Activated CD4-positive, alpha-beta T cell treated with anti-CD3 and anti-CD28 coated beads for 36 hours (primary cell): ENCODE measurements at regions not wholly inside any gene's neighbourhood (a gene's known extent, or its start where the extent isn't known, plus 50 kb on each side); places are given as distances from the start of the nearest gene placed in this dataset.

Experiments used
- ATAC-seq: fragments of 200-7000 bp; cut with Tn5 transposase; one replicate; pipeline ENCODE4 v1.10.0; 2021; ENCODE audit warnings: mild to moderate bottlenecking, moderate library complexity
- CTCF ChIA-PET: fragments of 350-600 bp; sonication (Branson Sonifier 250); formaldehyde crosslinking; loops from one replicate; lab custom pipeline; 2021; ENCODE audit warnings: antibody characterized with exemption; lab: Charles Lee
- POLR2A ChIA-PET: fragments of 350-600 bp; sonication (Branson Sonifier 250); formaldehyde crosslinking; loops from one replicate; lab custom pipeline; 2021; ENCODE audit warnings: antibody characterized with exemption, inconsistent platforms; lab: Charles Lee
- DNase-seq: peaks from one replicate; pipeline ENCODE4 v3.0.0-alpha.2; 2020
- H3K27ac Mint-ChIP-seq: one replicate; pipeline ENCODE4 v1.8.0; 2021; ENCODE audit warnings: mixed read lengths
- H3K27me3 Mint-ChIP-seq: one replicate; pipeline ENCODE4 v1.8.0; 2021; ENCODE audit warnings: mixed read lengths
- H3K36me3 Mint-ChIP-seq: one replicate; pipeline ENCODE4 v1.8.0; 2021; ENCODE audit warnings: low read depth, mixed read lengths
- H3K4me1 Mint-ChIP-seq: one replicate; pipeline ENCODE4 v1.8.0; 2021; ENCODE audit warnings: mixed read lengths
- H3K4me3 Mint-ChIP-seq: one replicate; pipeline ENCODE4 v1.8.0; 2021; ENCODE audit warnings: mild to moderate bottlenecking, moderate library complexity, mixed read lengths
- H3K9me3 Mint-ChIP-seq: one replicate; pipeline ENCODE4 v1.8.0; 2021; ENCODE audit warnings: low read depth, mixed read lengths
- intact Hi-C, 2 experiments: fragments of 100-400 bp; cut with DNase I in 1 of 2; cut with micrococcal nuclease in 1 of 2; formaldehyde crosslinking; loops; one replicate each; pipeline versions ENCODE4 v1.14.2 to v1.15.1; 2022 to 2024; cut with DNase I, micrococcal nuclease

GRCh38 chr3:177608443-177608842 is 411.2 kb upstream of the TBL1XR1 start:
- ChIA-PET POLR2A (no interaction called here), CTCF (interaction anchor here (0.6 to 0.8 kb wide), 2 partner anchors 11 to 588 kb away, joined by 3 to 5 read pairs; no protein-coding TSS in a partner anchor)
- Mint-ChIP-seq H3K4me1 (peaks cover 19% of the 10 kb centered on the region), H3K36me3 (no peaks in the 10 kb centered on the region), H3K4me3 (no peak overlapping the region), H3K27ac (no peak overlapping the region), H3K9me3 (peaks cover 6% of the 10 kb centered on the region), H3K27me3 (no peaks in the 10 kb centered on the region)
- intact Hi-C loops, result no loop called here
- DNase-seq (no peak), ATAC-seq (no peak)

- Mint-ChIP-seq H3K27me3 (no peaks in the 10 kb centered on the region), H3K9me3 (peaks cover 6% of the 10 kb centered on the region), H3K27ac (no peak overlapping the region), H3K36me3 (no peaks in the 10 kb centered on the region), H3K4me3 (no peak overlapping the region), H3K4me1 (peaks cover 15% of the 10 kb centered on the region)
- intact Hi-C loops, result no loop called here
- ChIA-PET CTCF (no interaction called here), POLR2A (no interaction called here)
- ATAC-seq (no peak), DNase-seq (no peak)
These were observed 412.3 kb upstream of the TBL1XR1 start for GRCh38 chr3:177609613-177610012.

- intact Hi-C loops, result no loop called here
- Mint-ChIP-seq H3K27ac (no peak overlapping the region), H3K4me1 (peaks cover 15% of the 10 kb centered on the region), H3K4me3 (no peak overlapping the region), H3K27me3 (no peaks in the 10 kb centered on the region), H3K9me3 (peaks cover 2% of the 10 kb centered on the region), H3K36me3 (no peaks in the 10 kb centered on the region)
- POLR2A ChIA-PET, result no interaction called here
- ATAC-seq (no peak), DNase-seq (no peak)
- CTCF ChIA-PET, result no interaction called here
These were observed 413.0 kb upstream of the TBL1XR1 start for GRCh38 chr3:177610262-177610661.

GRCh38 chr3:177610686-177611633 is 413.7 kb upstream of the TBL1XR1 start:
- Mint-ChIP-seq H3K36me3 (no peaks in the 10 kb centered on the region), H3K27ac (no peak overlapping the region), H3K4me1 (peaks cover 15% of the 10 kb centered on the region), H3K9me3 (no peaks in the 10 kb centered on the region), H3K4me3 (no peak overlapping the region), H3K27me3 (no peaks in the 10 kb centered on the region)
- ChIA-PET POLR2A (no interaction called here), CTCF (interaction anchor here (1.3 kb wide), 1 partner anchor 8 kb away, joined by 5 read pairs; no protein-coding TSS in a partner anchor)
- ATAC-seq (no peak), DNase-seq (no peak)
- intact Hi-C loops, result no loop called here

GRCh38 chr3:177611752-177612334 is 414.6 kb upstream of the TBL1XR1 start:
- H3K4me3 Mint-ChIP-seq, result no peak overlapping the region
- CTCF ChIA-PET, result interaction anchor here (0.5 to 1.3 kb wide), 2 partner anchors 9 to 33 kb away, joined by 5 read pairs; no protein-coding TSS in a partner anchor
- no peak for ATAC-seq
- H3K9me3 Mint-ChIP-seq, result no peaks in the 10 kb centered on the region
- no peaks in the 10 kb centered on the region for H3K27me3 Mint-ChIP-seq
- intact Hi-C loops, result no loop called here
- DNase-seq, result no peak
- peaks cover 12% of the 10 kb centered on the region for H3K4me1 Mint-ChIP-seq
- no peaks in the 10 kb centered on the region for H3K36me3 Mint-ChIP-seq
- no peak overlapping the region for H3K27ac Mint-ChIP-seq
- POLR2A ChIA-PET, result no interaction called here

- ATAC-seq (no peak), DNase-seq (no peak)
- ChIA-PET POLR2A (no interaction called here), CTCF (no interaction called here)
- intact Hi-C loops, result no loop called here
- no peaks in the 10 kb centered on the region for H3K9me3 Mint-ChIP-seq
- peaks cover 7% of the 10 kb centered on the region for H3K4me1 Mint-ChIP-seq
- no peaks in the 10 kb centered on the region for H3K36me3 Mint-ChIP-seq
- no peak overlapping the region for H3K4me3 Mint-ChIP-seq
- no peak overlapping the region for H3K27ac Mint-ChIP-seq
- no peaks in the 10 kb centered on the region for H3K27me3 Mint-ChIP-seq
These were observed 416.6 kb upstream of the TBL1XR1 start for GRCh38 chr3:177613901-177614300.

- H3K4me1 Mint-ChIP-seq, result peaks cover 7% of the 10 kb centered on the region
- no peak overlapping the region for H3K27ac Mint-ChIP-seq
- ATAC-seq, result no peak
- no peaks in the 10 kb centered on the region for H3K27me3 Mint-ChIP-seq
- no peaks in the 10 kb centered on the region for H3K9me3 Mint-ChIP-seq
- ChIA-PET POLR2A (no interaction called here), CTCF (interaction anchor here (1.0 kb wide), 1 partner anchor 24 kb away, joined by 4 read pairs; no protein-coding TSS in a partner anchor)
- H3K4me3 Mint-ChIP-seq, result no peak overlapping the region
- intact Hi-C loops, result no loop called here
- no peaks in the 10 kb centered on the region for H3K36me3 Mint-ChIP-seq
- no peak for DNase-seq
These were observed 417.7 kb upstream of the TBL1XR1 start for GRCh38 chr3:177615015-177615414.

GRCh38 chr3:177618873-177619733 is 421.8 kb upstream of the TBL1XR1 start:
- ChIA-PET POLR2A (no interaction called here), CTCF (no interaction called here)
- Mint-ChIP-seq H3K4me1 (peaks cover 11% of the 10 kb centered on the region), H3K27ac (no peak overlapping the region), H3K27me3 (no peaks in the 10 kb centered on the region), H3K9me3 (no peaks in the 10 kb centered on the region), H3K36me3 (no peaks in the 10 kb centered on the region), H3K4me3 (no peak overlapping the region)
- no peak for ATAC-seq
- intact Hi-C loops, result no loop called here
- DNase-seq, result no peak

- H3K36me3 Mint-ChIP-seq, result no peaks in the 10 kb centered on the region
- intact Hi-C loops, result no loop called here
- DNase-seq (no peak), ATAC-seq (no peak)
- H3K4me1 Mint-ChIP-seq, result peaks cover 19% of the 10 kb centered on the region
- H3K9me3 Mint-ChIP-seq, result no peaks in the 10 kb centered on the region
- no peak overlapping the region for H3K27ac Mint-ChIP-seq
- no peaks in the 10 kb centered on the region for H3K27me3 Mint-ChIP-seq
- no peak overlapping the region for H3K4me3 Mint-ChIP-seq
- ChIA-PET POLR2A (no interaction called here), CTCF (no interaction called here)
These were observed 422.8 kb upstream of the TBL1XR1 start for GRCh38 chr3:177620073-177620472.

GRCh38 chr3:177622520-177622919 is 425.2 kb upstream of the TBL1XR1 start:
- H3K9me3 Mint-ChIP-seq, result no peaks in the 10 kb centered on the region
- CTCF ChIA-PET, result interaction anchor here (0.6 kb wide), 2 partner anchors 255 to 1119 kb away, joined by 3 read pairs; no protein-coding TSS in a partner anchor
- no peak overlapping the region for H3K27ac Mint-ChIP-seq
- ATAC-seq (no peak), DNase-seq (no peak)
- peaks cover 19% of the 10 kb centered on the region for H3K4me1 Mint-ChIP-seq
- intact Hi-C loops, result no loop called here
- POLR2A ChIA-PET, result no interaction called here
- H3K36me3 Mint-ChIP-seq, result no peaks in the 10 kb centered on the region
- H3K4me3 Mint-ChIP-seq, result no peak overlapping the region
- H3K27me3 Mint-ChIP-seq, result no peaks in the 10 kb centered on the region

GRCh38 chr3:177622982-177623617 is 425.8 kb upstream of the TBL1XR1 start:
- no peak overlapping the region for H3K27ac Mint-ChIP-seq
- DNase-seq (no peak), ATAC-seq (peak; percentile 21)
- peaks cover 2% of the 10 kb centered on the region for H3K9me3 Mint-ChIP-seq
- no peaks in the 10 kb centered on the region for H3K36me3 Mint-ChIP-seq
- no peaks in the 10 kb centered on the region for H3K27me3 Mint-ChIP-seq
- H3K4me3 Mint-ChIP-seq, result no peak overlapping the region
- ChIA-PET POLR2A (no interaction called here), CTCF (interaction anchor here (0.6 kb wide), 2 partner anchors 255 to 1119 kb away, joined by 3 read pairs; no protein-coding TSS in a partner anchor)
- H3K4me1 Mint-ChIP-seq, result peaks cover 21% of the 10 kb centered on the region
- intact Hi-C loops, result no loop called here
